H9 (cell line): ENCODE measurements at regions not wholly inside any gene's neighbourhood (a gene's known extent, or its start where the extent isn't known, plus 50 kb on each side); places are given as distances from the start of the nearest gene placed in this dataset.
A peak's percentile ranks its signal among the peaks of the same experiment; 100 is the strongest.

ENCODE experiments used
- DNase-seq: peaks from one replicate; pipeline ENCODE4 v3.0.0-alpha.2; 2017
- H2AFZ ChIP-seq: one replicate; pipeline ENCODE4 v1.6.1; 2013; ENCODE audit warnings: mild to moderate bottlenecking, low read length, control low read depth, moderate library complexity
- H2AK5ac ChIP-seq: 2 replicates; pipeline ENCODE4 v1.6.1; 2013; ENCODE audit warnings: low read length, control low read depth, mixed read lengths; ENCODE audit not compliant: insufficient read length
- H2BK120ac ChIP-seq: one replicate; pipeline ENCODE4 v1.6.1; 2013; ENCODE audit warnings: low read depth, mild to moderate bottlenecking, low read length, control low read depth, inconsistent platforms; ENCODE audit not compliant: poor library complexity, severe bottlenecking
- H2BK12ac ChIP-seq: 2 replicates; pipeline ENCODE4 v1.6.1; 2013; ENCODE audit warnings: low read length, control low read depth, mixed read lengths, low read depth; ENCODE audit not compliant: insufficient read length
- H2BK15ac ChIP-seq: 2 replicates; pipeline ENCODE4 v1.6.1; 2013; ENCODE audit warnings: low read depth, low read length, control low read depth
- H2BK20ac ChIP-seq: one replicate; pipeline ENCODE4 v1.6.1; 2013; ENCODE audit warnings: low read depth, mild to moderate bottlenecking, low read length, control low read depth, inconsistent platforms; ENCODE audit not compliant: poor library complexity, severe bottlenecking
- H2BK5ac ChIP-seq: 2 replicates; pipeline ENCODE4 v1.6.1; 2013; ENCODE audit warnings: low read length, control low read depth, mixed read lengths; ENCODE audit not compliant: insufficient read length
- H3K14ac ChIP-seq: 2 replicates; pipeline ENCODE4 v1.6.1; 2013; ENCODE audit warnings: low read length, control low read depth; ENCODE audit not compliant: insufficient read depth
- H3K18ac ChIP-seq: 2 replicates; pipeline ENCODE4 v1.6.1; 2013; ENCODE audit warnings: low read depth, mild to moderate bottlenecking, mixed read lengths, low read length, control low read depth; ENCODE audit not compliant: insufficient read length
- H3K23ac ChIP-seq: 2 replicates; pipeline ENCODE4 v1.6.1; 2013; ENCODE audit warnings: low read length, control low read depth, mixed read lengths, low read depth; ENCODE audit not compliant: insufficient read length
- H3K23me2 ChIP-seq: 2 replicates; pipeline ENCODE4 v1.6.1; 2013; ENCODE audit warnings: low read depth, mild to moderate bottlenecking, mixed read lengths, low read length, control low read depth; ENCODE audit not compliant: insufficient read length, poor library complexity, severe bottlenecking
- H3K27ac ChIP-seq: 2 replicates; pipeline ENCODE4 v1.5.1; 2013; ENCODE audit warnings: low read length, control low read depth, mixed read lengths, low read depth; ENCODE audit not compliant: insufficient read length
- H3K27me3 ChIP-seq: 2 replicates; pipeline ENCODE4 v1.6.1; 2013; ENCODE audit warnings: low read length, control low read depth, inconsistent platforms; ENCODE audit not compliant: insufficient read depth
- H3K4ac ChIP-seq: 2 replicates; pipeline ENCODE4 v1.6.1; 2013; ENCODE audit warnings: low read depth, mild to moderate bottlenecking, control low read depth, inconsistent platforms, low read length, moderate library complexity
- H3K4me1 ChIP-seq: 2 replicates; pipeline ENCODE4 v1.6.1; 2013; ENCODE audit warnings: low read length, control low read depth, inconsistent platforms; ENCODE audit not compliant: insufficient read depth
- H3K4me2 ChIP-seq: 2 replicates; pipeline ENCODE4 v1.6.1; 2013; ENCODE audit warnings: low read length, control low read depth, mixed read lengths; ENCODE audit not compliant: insufficient read length, insufficient read depth
- H3K56ac ChIP-seq: 2 replicates; pipeline ENCODE4 v1.6.1; 2013; ENCODE audit warnings: low read depth, mild to moderate bottlenecking, mixed read lengths, low read length, control low read depth; ENCODE audit not compliant: insufficient read length
- H3K79me1 ChIP-seq: 2 replicates; pipeline ENCODE4 v1.6.1; 2013; ENCODE audit warnings: low read depth, mild to moderate bottlenecking, moderate library complexity, low read length, control low read depth, inconsistent platforms; ENCODE audit not compliant: insufficient read depth, poor library complexity, severe bottlenecking
- H3K79me2 ChIP-seq: 2 replicates; pipeline ENCODE4 v1.6.1; 2013; ENCODE audit warnings: low read length, control low read depth, inconsistent platforms; ENCODE audit not compliant: insufficient read depth
- H3K9ac ChIP-seq: 2 replicates; pipeline ENCODE4 v1.6.1; 2013; ENCODE audit warnings: low read length, control low read depth, mixed read lengths; ENCODE audit not compliant: insufficient read length; ENCODE audit errors: extremely low read depth
- H3K9me3 ChIP-seq: one replicate; pipeline ENCODE4 v1.6.1; 2013; ENCODE audit warnings: low read depth, low read length, inconsistent platforms; ENCODE audit not compliant: control insufficient read depth
- H3T11ph ChIP-seq: one replicate; pipeline ENCODE4 v1.6.1; 2013; ENCODE audit warnings: mild to moderate bottlenecking, low read length, control low read depth, inconsistent platforms
- H4K20me1 ChIP-seq: one replicate; pipeline ENCODE4 v1.6.1; 2013; ENCODE audit not compliant: control insufficient read depth, insufficient read length, insufficient read depth
- H4K5ac ChIP-seq: 2 replicates; pipeline ENCODE4 v1.6.1; 2013; ENCODE audit warnings: low read depth, mild to moderate bottlenecking, mixed read lengths, low read length, control low read depth; ENCODE audit not compliant: insufficient read length
- H4K8ac ChIP-seq: replicated peaks from 2 replicates; pipeline ENCODE4 v1.6.1; 2013; ENCODE audit warnings: low read length, control low read depth, mixed read lengths, low read depth; ENCODE audit not compliant: insufficient read length
- H4K91ac ChIP-seq: 2 replicates; pipeline ENCODE4 v1.6.1; 2013; ENCODE audit warnings: low read depth, mild to moderate bottlenecking, moderate library complexity, mixed read lengths, low read length, control low read depth; ENCODE audit not compliant: insufficient read length
- H3K27ac Mint-ChIP-seq, 3 experiments: 2 replicates in 2 of 3; 3 replicates in 1 of 3; pipeline ENCODE4 v1.8.0; 2020 to 2021; ENCODE audit warnings: mixed read lengths in 3 of 3, mild to moderate bottlenecking in 1 of 3, moderate library complexity in 1 of 3
- H3K27me3 Mint-ChIP-seq: 2 replicates; pipeline ENCODE4 v1.8.0; 2021; ENCODE audit warnings: low read depth, mild to moderate bottlenecking, moderate library complexity, mixed read lengths
- H3K36me3 Mint-ChIP-seq, 3 experiments: 2 replicates in 2 of 3; 3 replicates in 1 of 3; pipeline ENCODE4 v1.8.0; 2020 to 2021; ENCODE audit warnings: low read depth in 3 of 3, mixed read lengths in 3 of 3; ENCODE audit not compliant: insufficient read depth in 1 of 3
- H3K4me1 Mint-ChIP-seq, 2 experiments: 2 replicates each; pipeline ENCODE4 v1.8.0; 2020; ENCODE audit warnings: mixed read lengths in 2 of 2
- H3K4me3 Mint-ChIP-seq, 2 experiments: 2 replicates in 1 of 2; 3 replicates in 1 of 2; pipeline ENCODE4 v1.8.0; 2020 to 2021; ENCODE audit warnings: mild to moderate bottlenecking in 2 of 2, mixed read lengths in 2 of 2, moderate library complexity in 1 of 2
- H3K9me3 Mint-ChIP-seq, 2 experiments: 2 replicates in 1 of 2; 3 replicates in 1 of 2; pipeline ENCODE4 v1.8.0; 2020; ENCODE audit warnings: mild to moderate bottlenecking in 2 of 2, mixed read lengths in 2 of 2, moderate library complexity in 1 of 2
- TF ChIP-seq, protein P1 (sequence below): fragments of 200-600 bp; sonication (generic); conservative IDR thresholded peaks from 3 replicates; pipeline ENCODE4 v1.8.0; 2021; ENCODE audit warnings: antibody characterized with exemption, mild to moderate bottlenecking

DNA sequence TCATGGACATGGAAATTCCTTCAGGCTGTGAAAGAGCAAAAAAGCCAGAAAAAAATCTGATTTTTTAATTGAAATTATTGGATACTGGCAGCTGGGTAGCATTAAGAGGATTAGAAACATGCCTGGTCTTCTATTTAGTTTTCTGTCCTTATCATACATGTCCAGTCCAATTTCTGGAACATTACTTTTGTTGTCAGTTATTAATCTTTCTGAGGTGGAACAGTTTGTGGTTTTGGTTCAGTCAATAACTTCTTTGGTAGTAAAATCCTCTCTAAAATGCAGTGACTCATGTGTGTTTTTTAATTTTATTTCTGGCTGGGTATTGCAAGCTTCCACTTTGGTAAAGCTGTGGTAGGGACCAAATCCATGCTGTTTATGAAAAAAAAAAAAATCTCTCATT is 687.0 kb upstream of the ADGRL2 start:
- no peak overlapping the region for H4K91ac ChIP-seq
- no peaks in the 10 kb centered on the region for H3K79me2 ChIP-seq
- TF ChIP-seq, protein P1, sequence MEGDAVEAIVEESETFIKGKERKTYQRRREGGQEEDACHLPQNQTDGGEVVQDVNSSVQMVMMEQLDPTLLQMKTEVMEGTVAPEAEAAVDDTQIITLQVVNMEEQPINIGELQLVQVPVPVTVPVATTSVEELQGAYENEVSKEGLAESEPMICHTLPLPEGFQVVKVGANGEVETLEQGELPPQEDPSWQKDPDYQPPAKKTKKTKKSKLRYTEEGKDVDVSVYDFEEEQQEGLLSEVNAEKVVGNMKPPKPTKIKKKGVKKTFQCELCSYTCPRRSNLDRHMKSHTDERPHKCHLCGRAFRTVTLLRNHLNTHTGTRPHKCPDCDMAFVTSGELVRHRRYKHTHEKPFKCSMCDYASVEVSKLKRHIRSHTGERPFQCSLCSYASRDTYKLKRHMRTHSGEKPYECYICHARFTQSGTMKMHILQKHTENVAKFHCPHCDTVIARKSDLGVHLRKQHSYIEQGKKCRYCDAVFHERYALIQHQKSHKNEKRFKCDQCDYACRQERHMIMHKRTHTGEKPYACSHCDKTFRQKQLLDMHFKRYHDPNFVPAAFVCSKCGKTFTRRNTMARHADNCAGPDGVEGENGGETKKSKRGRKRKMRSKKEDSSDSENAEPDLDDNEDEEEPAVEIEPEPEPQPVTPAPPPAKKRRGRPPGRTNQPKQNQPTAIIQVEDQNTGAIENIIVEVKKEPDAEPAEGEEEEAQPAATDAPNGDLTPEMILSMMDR: no peak
- no peaks in the 10 kb centered on the region for H3K79me1 ChIP-seq
- H3K36me3 Mint-ChIP-seq: peaks cover 0 to 16% (median 2%) of the 10 kb centered on the region in 3 experiments; a peak in 2 of 7 replicates
- no peaks in the 10 kb centered on the region for H3K9me3 ChIP-seq
- no peaks in the 10 kb centered on the region for H3K27me3 ChIP-seq
- no peaks in the 10 kb centered on the region for H4K20me1 ChIP-seq
- H3K14ac ChIP-seq: no peak overlapping the region
- H3T11ph ChIP-seq: no peak overlapping the region
- no peaks in the 10 kb centered on the region for H3K23me2 ChIP-seq
- no peaks in the 10 kb centered on the region; the same call in 1 of the 2 replicates for H3K4me1 ChIP-seq
- no peak overlapping the region for H2BK120ac ChIP-seq
- no peak overlapping the region for H3K56ac ChIP-seq
- no peak overlapping the region for H2AFZ ChIP-seq
- no peaks in the 10 kb centered on the region for H3K27me3 Mint-ChIP-seq
- H3K4me3 Mint-ChIP-seq: no peak overlapping the region
- H3K4me2 ChIP-seq: no peak overlapping the region
- H3K27ac ChIP-seq: no peak overlapping the region
- H4K8ac ChIP-seq: no peak overlapping the region
- DNase-seq: no peak
- no peak overlapping the region for H3K4ac ChIP-seq
- no peak overlapping the region for H2BK12ac ChIP-seq
- H2AK5ac ChIP-seq: no peak overlapping the region
- H2BK15ac ChIP-seq: no peak overlapping the region
- H3K4me1 Mint-ChIP-seq: peaks cover 22% of the 10 kb centered on the region in 2 experiments
- H3K9ac ChIP-seq: no peak overlapping the region
- no peaks in the 10 kb centered on the region; a peak in 1 of 5 replicates for H3K9me3 Mint-ChIP-seq
- no peak overlapping the region for H2BK5ac ChIP-seq
- H2BK20ac ChIP-seq: no peak overlapping the region
- no peak overlapping the region for H3K23ac ChIP-seq
- no peak overlapping the region for H3K18ac ChIP-seq
- H4K5ac ChIP-seq: no peak overlapping the region
- peak overlapping the region in 1 of 3 experiments; percentile 90; a peak in 1 of 7 replicates for H3K27ac Mint-ChIP-seq
